GM23338 (cell line): ENCODE measurements at regions not wholly inside any gene's neighbourhood (a gene's known extent, or its start where the extent isn't known, plus 50 kb on each side); places are given as distances from the start of the nearest gene placed in this dataset.

Experiments used
- ATAC-seq: fragments of 200-7000 bp; cut with Tn5 transposase; 3 replicates; pipeline ENCODE4 v1.9.1; 2020
- DNase-seq: peaks from one replicate; pipeline ENCODE4 v3.0.0-alpha.2; 2015; ENCODE audit warnings: low spot score
- H2AFZ ChIP-seq: fragments of 200-600 bp; sonication (generic); 2 replicates; pipeline ENCODE4 v1.8.0; 2016; ENCODE audit warnings: antibody characterized with exemption, mild to moderate bottlenecking, moderate library complexity
- H3F3A ChIP-seq: fragments of 200-600 bp; sonication (generic); replicated peaks from 2 replicates; pipeline ENCODE4 v1.8.0; 2017; ENCODE audit warnings: antibody characterized with exemption, mixed run types, low read depth
- H3K27ac ChIP-seq: fragments of 200-600 bp; sonication (generic); 2 replicates; pipeline ENCODE4 v1.6.1; 2016; ENCODE audit warnings: low read depth
- H3K27me3 ChIP-seq: fragments of 200-600 bp; sonication (generic); 2 replicates; pipeline ENCODE4 v1.8.0; 2016; ENCODE audit warnings: mild to moderate bottlenecking, mixed run types, moderate library complexity; ENCODE audit not compliant: insufficient read depth
- H3K36me3 ChIP-seq: fragments of 200-600 bp; sonication (generic); 2 replicates; pipeline ENCODE4 v1.8.0; 2016; ENCODE audit warnings: mild to moderate bottlenecking; ENCODE audit not compliant: insufficient read depth
- H3K4me1 ChIP-seq: fragments of 200-600 bp; sonication (generic); 2 replicates; pipeline ENCODE4 v1.8.0; 2016; ENCODE audit warnings: mild to moderate bottlenecking, moderate library complexity; ENCODE audit not compliant: insufficient read depth
- H3K4me2 ChIP-seq: fragments of 200-600 bp; sonication (generic); 2 replicates; pipeline ENCODE4 v1.7.1; 2017; ENCODE audit warnings: mixed run types
- H3K4me3 ChIP-seq: fragments of 200-600 bp; sonication (generic); 2 replicates; pipeline ENCODE4 v1.6.1; 2016; ENCODE audit warnings: mixed run types
- H3K79me2 ChIP-seq: fragments of 200-600 bp; sonication (generic); replicated peaks from 2 replicates; pipeline ENCODE4 v1.8.0; 2017; ENCODE audit warnings: mild to moderate bottlenecking; ENCODE audit not compliant: insufficient read depth
- H3K9me2 ChIP-seq: fragments of 200-600 bp; sonication (generic); 2 replicates; pipeline ENCODE4 v1.8.0; 2017; ENCODE audit not compliant: insufficient read depth
- H4K20me1 ChIP-seq: fragments of 200-600 bp; sonication (generic); replicated peaks from 2 replicates; pipeline ENCODE4 v1.8.0; 2017; ENCODE audit warnings: mild to moderate bottlenecking; ENCODE audit not compliant: insufficient read depth
- H3K27ac Mint-ChIP-seq: 2 replicates; pipeline ENCODE4 v1.8.0; 2020; ENCODE audit warnings: inconsistent platforms, mild to moderate bottlenecking, moderate library complexity, mixed read lengths
- H3K27me3 Mint-ChIP-seq: 3 replicates; pipeline ENCODE4 v1.8.0; 2022; ENCODE audit warnings: low read depth, mild to moderate bottlenecking, moderate library complexity, mixed read lengths, inconsistent platforms; ENCODE audit not compliant: insufficient read depth, poor library complexity
- H3K36me3 Mint-ChIP-seq: 3 replicates; pipeline ENCODE4 v1.8.0; 2021; ENCODE audit warnings: low read depth, mild to moderate bottlenecking, inconsistent platforms, moderate library complexity, mixed read lengths
- H3K4me1 Mint-ChIP-seq: 3 replicates; pipeline ENCODE4 v1.8.0; 2020; ENCODE audit warnings: mild to moderate bottlenecking, inconsistent platforms, mixed read lengths
- H3K4me3 Mint-ChIP-seq: 3 replicates; pipeline ENCODE4 v1.8.0; 2021; ENCODE audit warnings: moderate library complexity, mild to moderate bottlenecking, inconsistent platforms, mixed read lengths
- H3K9me3 Mint-ChIP-seq: 3 replicates; pipeline ENCODE4 v1.8.0; 2020; ENCODE audit warnings: moderate library complexity, mild to moderate bottlenecking, inconsistent platforms, mixed read lengths
- CREB1 ChIP-seq: fragments of 250-450 bp; sonication (Bioruptor Pico); IDR thresholded peaks from 2 replicates; pipeline ENCODE4 v1.5.0; 2020; ENCODE audit warnings: low read depth, mild to moderate bottlenecking, moderate library complexity
- EZH2 ChIP-seq: fragments of 200-600 bp; sonication (generic); IDR thresholded peaks from one replicate; pipeline ENCODE4 v1.8.0; 2017; ENCODE audit warnings: antibody characterized with exemption, mild to moderate bottlenecking, low read depth; ENCODE audit not compliant: unreplicated experiment
- EZH2phosphoT487 ChIP-seq: fragments of 200-600 bp; sonication (generic); IDR thresholded peaks from one replicate; pipeline ENCODE4 v1.8.1; 2018; ENCODE audit warnings: antibody characterized with exemption; ENCODE audit not compliant: unreplicated experiment
- JUNB ChIP-seq: IDR thresholded peaks from one replicate; pipeline ENCODE4 v1.6.1; 2016; ENCODE audit warnings: antibody characterized with exemption; ENCODE audit not compliant: unreplicated experiment
- NANOG ChIP-seq: IDR thresholded peaks from 2 replicates; pipeline ENCODE4 v1.6.1; 2016; ENCODE audit warnings: antibody characterized with exemption, borderline replicate concordance
- POLR2AphosphoS5 ChIP-seq: IDR thresholded peaks from 2 replicates; pipeline ENCODE4 v1.6.1; 2016; ENCODE audit warnings: antibody characterized with exemption, low read depth
- STAT1 ChIP-seq: IDR thresholded peaks from one replicate; pipeline ENCODE4 v1.6.1; 2016; ENCODE audit warnings: antibody characterized with exemption; ENCODE audit not compliant: unreplicated experiment
- ZNF114 ChIP-seq: fragments of 250-450 bp; sonication (Bioruptor Pico); IDR thresholded peaks from 2 replicates; pipeline ENCODE4 v1.5.0; 2020; ENCODE audit warnings: mild to moderate bottlenecking, moderate library complexity
- ZNF331 ChIP-seq: fragments of 250-450 bp; sonication (Bioruptor Pico); IDR thresholded peaks from 2 replicates; pipeline ENCODE4 v1.5.0; 2020; ENCODE audit warnings: low read depth, mild to moderate bottlenecking, moderate library complexity
- TF ChIP-seq, protein P1 (sequence below): fragments of 250-450 bp; sonication (Bioruptor Pico); IDR thresholded peaks from 2 replicates; pipeline ENCODE4 v1.5.0; 2020; ENCODE audit warnings: mild to moderate bottlenecking, moderate library complexity
- TF ChIP-seq, protein P2 (sequence below), 2 experiments: fragments of 200-600 bp in 1 of 2; sonication (generic) in 1 of 2; conservative IDR thresholded peaks; 2 replicates each; pipeline versions ENCODE4 v1.5.1 to v1.6.1; 2016 to 2017; ENCODE audit warnings: antibody characterized with exemption in 2 of 2, low read depth in 2 of 2, mild to moderate bottlenecking in 2 of 2, moderate library complexity in 1 of 2
- TF ChIP-seq, protein P3 (sequence below): IDR thresholded peaks from 2 replicates; pipeline ENCODE4 v1.6.1; 2016; ENCODE audit warnings: antibody characterized with exemption
- TF ChIP-seq, protein P4 (sequence below): IDR thresholded peaks from one replicate; pipeline ENCODE4 v1.6.1; 2018; ENCODE audit warnings: antibody characterized with exemption; ENCODE audit not compliant: unreplicated experiment

DNA sequence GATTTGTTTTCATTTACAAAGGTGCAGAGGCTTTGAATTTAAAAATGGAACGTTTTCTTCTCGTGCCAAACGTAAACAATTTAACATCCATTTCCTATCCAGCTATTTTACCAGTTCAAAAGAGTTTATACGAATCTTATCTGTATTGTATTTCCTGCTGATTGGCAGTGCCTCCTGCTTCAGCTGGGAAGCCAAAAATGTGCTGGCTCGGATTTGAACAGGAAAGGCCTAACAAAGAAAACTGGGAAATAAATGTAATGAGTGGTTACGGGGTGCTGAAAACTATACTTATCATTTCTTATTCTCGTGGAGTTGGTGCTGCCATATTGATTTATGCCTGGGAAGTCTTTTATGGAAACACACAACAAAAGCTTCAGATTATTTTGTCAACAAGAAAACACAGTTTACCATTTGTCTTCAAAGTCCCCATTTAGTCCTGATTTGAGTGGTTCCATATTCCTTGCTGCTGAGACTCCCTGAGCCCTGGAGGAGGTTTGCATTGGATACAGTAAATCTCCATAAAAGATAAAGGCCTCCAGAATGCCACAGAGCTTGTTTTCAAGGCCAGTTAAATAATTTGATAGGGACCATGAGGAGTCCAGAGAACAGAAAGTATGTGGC is 507.4 kb downstream of the RASEF start:
- H3K9me3 Mint-ChIP-seq, result no peaks in the 10 kb centered on the region
- H3K27ac Mint-ChIP-seq, result no peak overlapping the region
- Histone ChIP-seq H4K20me1 (no peaks in the 10 kb centered on the region), H3K27ac (no peak overlapping the region), H3K27me3 (no peaks in the 10 kb centered on the region), H3K4me1 (no peaks in the 10 kb centered on the region), H3K79me2 (no peaks in the 10 kb centered on the region), H3K4me3 (no peak overlapping the region), H2AFZ (peak overlapping the region; percentile 12; the same call in 1 of the 2 replicates), H3K36me3 (no peaks in the 10 kb centered on the region), H3F3A (no peaks in the 10 kb centered on the region), H3K4me2 (no peak overlapping the region), H3K9me2 (peaks cover 8% of the 10 kb centered on the region; the same call in 1 of the 2 replicates)
- no peaks in the 10 kb centered on the region for H3K36me3 Mint-ChIP-seq
- H3K4me1 Mint-ChIP-seq, result peaks cover 16% of the 10 kb centered on the region
- no peak for DNase-seq
- no peak overlapping the region for H3K4me3 Mint-ChIP-seq
- no peaks in the 10 kb centered on the region for H3K27me3 Mint-ChIP-seq
- no peak for ATAC-seq
- TF ChIP-seq, protein P1, sequence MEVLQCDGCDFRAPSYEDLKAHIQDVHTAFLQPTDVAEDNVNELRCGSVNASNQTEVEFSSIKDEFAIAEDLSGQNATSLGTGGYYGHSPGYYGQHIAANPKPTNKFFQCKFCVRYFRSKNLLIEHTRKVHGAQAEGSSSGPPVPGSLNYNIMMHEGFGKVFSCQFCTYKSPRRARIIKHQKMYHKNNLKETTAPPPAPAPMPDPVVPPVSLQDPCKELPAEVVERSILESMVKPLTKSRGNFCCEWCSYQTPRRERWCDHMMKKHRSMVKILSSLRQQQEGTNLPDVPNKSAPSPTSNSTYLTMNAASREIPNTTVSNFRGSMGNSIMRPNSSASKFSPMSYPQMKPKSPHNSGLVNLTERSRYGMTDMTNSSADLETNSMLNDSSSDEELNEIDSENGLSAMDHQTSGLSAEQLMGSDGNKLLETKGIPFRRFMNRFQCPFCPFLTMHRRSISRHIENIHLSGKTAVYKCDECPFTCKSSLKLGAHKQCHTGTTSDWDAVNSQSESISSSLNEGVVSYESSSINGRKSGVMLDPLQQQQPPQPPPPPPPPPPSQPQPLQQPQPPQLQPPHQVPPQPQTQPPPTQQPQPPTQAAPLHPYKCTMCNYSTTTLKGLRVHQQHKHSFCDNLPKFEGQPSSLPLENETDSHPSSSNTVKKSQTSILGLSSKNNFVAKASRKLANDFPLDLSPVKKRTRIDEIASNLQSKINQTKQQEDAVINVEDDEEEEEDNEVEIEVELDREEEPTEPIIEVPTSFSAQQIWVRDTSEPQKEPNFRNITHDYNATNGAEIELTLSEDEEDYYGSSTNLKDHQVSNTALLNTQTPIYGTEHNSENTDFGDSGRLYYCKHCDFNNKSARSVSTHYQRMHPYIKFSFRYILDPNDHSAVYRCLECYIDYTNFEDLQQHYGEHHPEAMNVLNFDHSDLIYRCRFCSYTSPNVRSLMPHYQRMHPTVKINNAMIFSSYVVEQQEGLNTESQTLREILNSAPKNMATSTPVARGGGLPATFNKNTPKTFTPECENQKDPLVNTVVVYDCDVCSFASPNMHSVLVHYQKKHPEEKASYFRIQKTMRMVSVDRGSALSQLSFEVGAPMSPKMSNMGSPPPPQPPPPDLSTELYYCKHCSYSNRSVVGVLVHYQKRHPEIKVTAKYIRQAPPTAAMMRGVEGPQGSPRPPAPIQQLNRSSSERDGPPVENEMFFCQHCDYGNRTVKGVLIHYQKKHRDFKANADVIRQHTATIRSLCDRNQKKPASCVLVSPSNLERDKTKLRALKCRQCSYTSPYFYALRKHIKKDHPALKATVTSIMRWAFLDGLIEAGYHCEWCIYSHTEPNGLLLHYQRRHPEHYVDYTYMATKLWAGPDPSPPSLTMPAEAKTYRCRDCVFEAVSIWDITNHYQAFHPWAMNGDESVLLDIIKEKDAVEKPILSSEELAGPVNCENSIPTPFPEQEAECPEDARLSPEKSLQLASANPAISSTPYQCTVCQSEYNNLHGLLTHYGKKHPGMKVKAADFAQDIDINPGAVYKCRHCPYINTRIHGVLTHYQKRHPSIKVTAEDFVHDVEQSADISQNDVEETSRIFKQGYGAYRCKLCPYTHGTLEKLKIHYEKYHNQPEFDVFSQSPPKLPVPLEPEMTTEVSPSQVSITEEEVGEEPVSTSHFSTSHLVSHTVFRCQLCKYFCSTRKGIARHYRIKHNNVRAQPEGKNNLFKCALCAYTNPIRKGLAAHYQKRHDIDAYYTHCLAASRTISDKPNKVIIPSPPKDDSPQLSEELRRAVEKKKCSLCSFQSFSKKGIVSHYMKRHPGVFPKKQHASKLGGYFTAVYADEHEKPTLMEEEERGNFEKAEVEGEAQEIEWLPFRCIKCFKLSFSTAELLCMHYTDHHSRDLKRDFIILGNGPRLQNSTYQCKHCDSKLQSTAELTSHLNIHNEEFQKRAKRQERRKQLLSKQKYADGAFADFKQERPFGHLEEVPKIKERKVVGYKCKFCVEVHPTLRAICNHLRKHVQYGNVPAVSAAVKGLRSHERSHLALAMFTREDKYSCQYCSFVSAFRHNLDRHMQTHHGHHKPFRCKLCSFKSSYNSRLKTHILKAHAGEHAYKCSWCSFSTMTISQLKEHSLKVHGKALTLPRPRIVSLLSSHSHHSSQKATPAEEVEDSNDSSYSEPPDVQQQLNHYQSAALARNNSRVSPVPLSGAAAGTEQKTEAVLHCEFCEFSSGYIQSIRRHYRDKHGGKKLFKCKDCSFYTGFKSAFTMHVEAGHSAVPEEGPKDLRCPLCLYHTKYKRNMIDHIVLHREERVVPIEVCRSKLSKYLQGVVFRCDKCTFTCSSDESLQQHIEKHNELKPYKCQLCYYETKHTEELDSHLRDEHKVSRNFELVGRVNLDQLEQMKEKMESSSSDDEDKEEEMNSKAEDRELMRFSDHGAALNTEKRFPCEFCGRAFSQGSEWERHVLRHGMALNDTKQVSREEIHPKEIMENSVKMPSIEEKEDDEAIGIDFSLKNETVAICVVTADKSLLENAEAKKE (CRISPR knock-in tag), result no peak
- TF ChIP-seq ZNF114 (CRISPR knock-in tag) (no peak), EZH2phosphoT487 (no peak), STAT1 (no peak), ZNF331 (CRISPR knock-in tag) (no peak), POLR2AphosphoS5 (no peak), CREB1 (CRISPR knock-in tag) (no peak), EZH2 (no peak), JUNB (no peak), NANOG (no peak)
- TF ChIP-seq, protein P2, sequence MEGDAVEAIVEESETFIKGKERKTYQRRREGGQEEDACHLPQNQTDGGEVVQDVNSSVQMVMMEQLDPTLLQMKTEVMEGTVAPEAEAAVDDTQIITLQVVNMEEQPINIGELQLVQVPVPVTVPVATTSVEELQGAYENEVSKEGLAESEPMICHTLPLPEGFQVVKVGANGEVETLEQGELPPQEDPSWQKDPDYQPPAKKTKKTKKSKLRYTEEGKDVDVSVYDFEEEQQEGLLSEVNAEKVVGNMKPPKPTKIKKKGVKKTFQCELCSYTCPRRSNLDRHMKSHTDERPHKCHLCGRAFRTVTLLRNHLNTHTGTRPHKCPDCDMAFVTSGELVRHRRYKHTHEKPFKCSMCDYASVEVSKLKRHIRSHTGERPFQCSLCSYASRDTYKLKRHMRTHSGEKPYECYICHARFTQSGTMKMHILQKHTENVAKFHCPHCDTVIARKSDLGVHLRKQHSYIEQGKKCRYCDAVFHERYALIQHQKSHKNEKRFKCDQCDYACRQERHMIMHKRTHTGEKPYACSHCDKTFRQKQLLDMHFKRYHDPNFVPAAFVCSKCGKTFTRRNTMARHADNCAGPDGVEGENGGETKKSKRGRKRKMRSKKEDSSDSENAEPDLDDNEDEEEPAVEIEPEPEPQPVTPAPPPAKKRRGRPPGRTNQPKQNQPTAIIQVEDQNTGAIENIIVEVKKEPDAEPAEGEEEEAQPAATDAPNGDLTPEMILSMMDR (conservative IDR thresholded peaks at IDR 0.05; ENCODE audit: low read depth in 2 of 2), result no peak
- TF ChIP-seq, protein P3, sequence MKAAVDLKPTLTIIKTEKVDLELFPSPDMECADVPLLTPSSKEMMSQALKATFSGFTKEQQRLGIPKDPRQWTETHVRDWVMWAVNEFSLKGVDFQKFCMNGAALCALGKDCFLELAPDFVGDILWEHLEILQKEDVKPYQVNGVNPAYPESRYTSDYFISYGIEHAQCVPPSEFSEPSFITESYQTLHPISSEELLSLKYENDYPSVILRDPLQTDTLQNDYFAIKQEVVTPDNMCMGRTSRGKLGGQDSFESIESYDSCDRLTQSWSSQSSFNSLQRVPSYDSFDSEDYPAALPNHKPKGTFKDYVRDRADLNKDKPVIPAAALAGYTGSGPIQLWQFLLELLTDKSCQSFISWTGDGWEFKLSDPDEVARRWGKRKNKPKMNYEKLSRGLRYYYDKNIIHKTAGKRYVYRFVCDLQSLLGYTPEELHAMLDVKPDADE, result no peak
- TF ChIP-seq, protein P4, sequence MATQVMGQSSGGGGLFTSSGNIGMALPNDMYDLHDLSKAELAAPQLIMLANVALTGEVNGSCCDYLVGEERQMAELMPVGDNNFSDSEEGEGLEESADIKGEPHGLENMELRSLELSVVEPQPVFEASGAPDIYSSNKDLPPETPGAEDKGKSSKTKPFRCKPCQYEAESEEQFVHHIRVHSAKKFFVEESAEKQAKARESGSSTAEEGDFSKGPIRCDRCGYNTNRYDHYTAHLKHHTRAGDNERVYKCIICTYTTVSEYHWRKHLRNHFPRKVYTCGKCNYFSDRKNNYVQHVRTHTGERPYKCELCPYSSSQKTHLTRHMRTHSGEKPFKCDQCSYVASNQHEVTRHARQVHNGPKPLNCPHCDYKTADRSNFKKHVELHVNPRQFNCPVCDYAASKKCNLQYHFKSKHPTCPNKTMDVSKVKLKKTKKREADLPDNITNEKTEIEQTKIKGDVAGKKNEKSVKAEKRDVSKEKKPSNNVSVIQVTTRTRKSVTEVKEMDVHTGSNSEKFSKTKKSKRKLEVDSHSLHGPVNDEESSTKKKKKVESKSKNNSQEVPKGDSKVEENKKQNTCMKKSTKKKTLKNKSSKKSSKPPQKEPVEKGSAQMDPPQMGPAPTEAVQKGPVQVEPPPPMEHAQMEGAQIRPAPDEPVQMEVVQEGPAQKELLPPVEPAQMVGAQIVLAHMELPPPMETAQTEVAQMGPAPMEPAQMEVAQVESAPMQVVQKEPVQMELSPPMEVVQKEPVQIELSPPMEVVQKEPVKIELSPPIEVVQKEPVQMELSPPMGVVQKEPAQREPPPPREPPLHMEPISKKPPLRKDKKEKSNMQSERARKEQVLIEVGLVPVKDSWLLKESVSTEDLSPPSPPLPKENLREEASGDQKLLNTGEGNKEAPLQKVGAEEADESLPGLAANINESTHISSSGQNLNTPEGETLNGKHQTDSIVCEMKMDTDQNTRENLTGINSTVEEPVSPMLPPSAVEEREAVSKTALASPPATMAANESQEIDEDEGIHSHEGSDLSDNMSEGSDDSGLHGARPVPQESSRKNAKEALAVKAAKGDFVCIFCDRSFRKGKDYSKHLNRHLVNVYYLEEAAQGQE, result no peak
